ENCODE measurements at regions not wholly inside any gene's neighbourhood (a gene's known extent, or its start where the extent isn't known, plus 50 kb on each side); places are given as distances from the start of the nearest gene placed in this dataset.

GRCh38 chr10:63749915-63750314 is 228.7 kb downstream of the REEP3 start:
- TF ChIP-seq CTCF (IDR thresholded peaks at IDR 0.05; ENCODE audit: insufficient read depth, low read length, poor library complexity, severe bottlenecking) (no peak), EZH2phosphoT487 (conservative IDR thresholded peaks at IDR 0.05; ENCODE audit: low read length) (no peak)
